ENCODE measurements at regions not wholly inside any gene's neighbourhood (a gene's known extent, or its start where the extent isn't known, plus 50 kb on each side); places are given as distances from the start of the nearest gene placed in this dataset.

GRCh38 chr5:128904805-128905567, 60.3 kb upstream of the SLC27A6 start:
- DNase-seq: no peak

GRCh38 chr5:128905568-128906110, 59.6 kb upstream of the SLC27A6 start:
- DNase-seq: peak; percentile 15

- no peak for DNase-seq
These were observed 51.7 kb upstream of the SLC27A6 start for GRCh38 chr5:128913551-128913950.
